HuH-7 (cell line): ENCODE measurements at regions not wholly inside any gene's neighbourhood (a gene's known extent, or its start where the extent isn't known, plus 50 kb on each side); places are given as distances from the start of the nearest gene placed in this dataset.

ENCODE experiments used
- DNase-seq: peaks from one replicate; pipeline ENCODE4 v3.0.0; 2011; ENCODE audit warnings: low spot score

GRCh38 chr2:181306785-181307184 lies 150.4 kb upstream of the ITGA4 start:
- DNase-seq = no peak

DNA sequence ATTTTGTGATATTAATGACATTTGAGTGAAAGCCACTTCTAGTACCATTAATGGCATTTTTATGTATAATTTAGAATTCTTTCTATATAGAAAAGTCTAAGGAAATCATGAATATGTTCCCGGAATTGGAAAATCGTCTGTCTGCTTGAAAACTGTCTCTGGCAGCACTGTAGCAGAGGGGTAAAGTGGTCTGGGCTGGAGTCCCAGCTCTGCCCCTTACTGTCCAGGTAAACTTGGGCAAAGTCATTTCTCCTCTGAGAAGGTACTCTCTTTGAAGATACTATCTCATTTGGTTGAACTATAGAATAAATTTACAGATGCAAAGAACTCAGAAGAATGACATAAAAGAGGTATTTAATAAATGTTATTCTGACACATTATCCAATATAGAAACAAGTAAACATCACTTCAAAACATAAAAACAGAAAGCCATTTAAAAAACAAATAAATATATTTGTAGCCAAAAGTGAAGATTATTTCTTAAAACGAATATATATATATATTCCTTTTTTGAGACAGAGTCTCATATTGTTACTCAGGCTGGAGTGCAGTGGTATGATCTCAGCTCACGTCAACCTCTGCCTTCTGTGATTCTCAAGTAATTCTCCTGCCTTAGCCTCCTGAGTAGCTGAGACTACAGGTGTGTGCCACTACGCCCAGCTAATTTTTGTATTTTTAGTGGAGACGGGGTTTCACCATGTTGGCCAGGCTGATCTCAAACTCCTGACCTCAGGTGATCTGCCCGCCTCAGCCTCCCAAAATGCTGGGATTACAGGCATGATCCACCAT lies 149.8 kb upstream of the ITGA4 start:
- DNase-seq = no peak

GRCh38 chr2:181308766-181309515 lies 148.2 kb upstream of the ITGA4 start:
- no peak for DNase-seq

- no peak for DNase-seq
Observed at GRCh38 chr2:181309586-181309985, 147.6 kb upstream of the ITGA4 start.

DNA sequence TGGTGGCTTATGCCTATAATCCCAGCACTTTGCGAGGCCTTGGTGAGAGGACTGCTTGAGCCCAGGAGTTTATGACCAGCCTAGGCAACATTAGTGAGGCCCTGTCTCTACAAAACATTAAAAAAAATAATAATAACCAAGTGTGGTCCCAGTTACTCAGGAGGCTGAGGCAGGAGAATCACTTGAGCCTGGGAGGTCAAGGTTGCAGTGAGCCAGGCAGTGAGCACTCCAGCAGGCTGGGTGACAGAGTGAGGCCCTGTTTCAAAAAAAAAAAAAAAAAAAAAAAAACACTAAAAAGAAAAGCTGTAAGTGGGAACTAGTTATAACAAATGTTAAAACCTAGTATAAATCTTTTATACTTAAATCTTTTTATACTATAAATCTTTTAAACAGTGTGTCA lies 146.2 kb upstream of the ITGA4 start:
- DNase-seq = no peak

GRCh38 chr2:181311837-181312236 lies 145.3 kb upstream of the ITGA4 start:
- no peak for DNase-seq

DNA sequence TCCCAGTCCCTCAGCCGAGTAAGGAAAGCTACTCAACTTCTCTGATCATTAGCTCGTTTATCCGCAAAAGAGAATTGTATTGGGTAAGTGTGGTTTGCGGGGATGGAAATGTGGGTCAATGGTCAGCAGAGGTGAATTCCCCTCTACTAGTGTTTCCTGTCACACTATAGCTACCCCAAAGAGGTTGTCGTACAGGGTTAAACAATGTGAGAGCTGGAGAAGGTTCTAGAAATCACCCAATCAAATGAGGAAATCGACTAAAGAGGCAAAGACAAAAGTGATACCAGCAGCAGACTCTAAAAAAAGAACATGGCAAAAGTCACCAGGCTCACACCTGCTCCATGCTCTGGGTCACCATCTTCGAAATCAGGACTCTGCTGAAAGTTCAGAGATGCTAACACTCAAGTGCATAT lies 144.7 kb upstream of the ITGA4 start:
- DNase-seq = no peak

- no peak for DNase-seq
Observed at GRCh38 chr2:181313845-181314244, 143.3 kb upstream of the ITGA4 start.

DNA sequence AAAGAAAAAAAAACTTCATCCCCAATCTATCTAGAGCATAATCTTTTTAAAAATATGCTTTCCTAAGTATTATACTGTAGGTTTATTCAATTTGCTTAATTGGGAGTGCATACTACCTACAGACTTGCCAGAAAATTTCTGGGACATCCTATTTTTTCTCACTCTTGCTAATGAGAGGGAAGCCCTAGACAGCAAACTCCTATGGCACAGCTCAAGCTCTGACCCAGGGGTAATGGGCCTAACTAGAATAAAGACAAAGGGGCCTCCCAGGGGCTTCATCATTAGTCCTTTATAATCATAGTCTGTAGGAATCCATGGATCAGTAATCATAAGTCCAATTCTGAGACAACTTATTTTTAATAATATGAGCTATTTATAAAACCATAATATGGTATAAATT lies 142.6 kb upstream of the ITGA4 start:
- DNase-seq = no peak

- no peak for DNase-seq
Observed at GRCh38 chr2:181317511-181317910, 139.7 kb upstream of the ITGA4 start.

DNA sequence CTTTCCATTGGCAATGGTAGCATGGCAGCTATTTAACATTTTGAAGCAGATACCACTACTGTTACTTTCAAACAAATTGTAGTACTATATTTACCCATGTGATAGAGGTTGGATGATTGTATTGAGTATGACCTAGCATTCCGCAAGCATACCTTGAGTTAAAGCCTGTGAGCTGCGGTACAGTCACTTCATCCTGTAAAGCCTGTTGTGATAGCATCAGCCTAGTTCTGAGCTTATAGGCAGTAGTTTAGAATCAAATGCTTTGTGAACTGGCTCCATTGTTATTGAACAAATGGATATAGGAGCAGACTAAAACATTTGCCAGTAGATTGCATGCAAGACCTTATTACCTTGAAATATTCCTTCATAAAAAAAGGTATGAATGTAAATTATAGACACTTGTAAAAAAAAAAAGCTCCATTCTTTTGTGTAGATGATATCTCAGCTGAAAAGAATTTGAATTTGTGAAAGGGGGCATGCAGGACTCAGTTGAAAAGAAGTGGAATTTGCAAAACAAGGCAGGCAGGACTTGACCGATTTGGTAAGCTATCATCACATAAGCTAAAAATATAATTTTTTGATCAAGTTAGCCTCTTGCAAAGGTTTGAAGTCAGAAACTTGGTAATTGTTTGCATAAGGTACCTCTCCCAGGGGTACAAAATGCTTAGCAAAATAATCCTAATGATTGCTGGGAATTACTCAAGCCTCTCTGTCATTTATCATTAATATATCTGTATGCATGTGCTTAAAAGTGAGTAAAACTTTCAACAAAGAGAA lies 138.5 kb upstream of the ITGA4 start:
- no peak for DNase-seq

- DNase-seq = no peak
Observed at GRCh38 chr2:181319286-181319685, 137.9 kb upstream of the ITGA4 start.

GRCh38 chr2:181320638-181321037 lies 136.5 kb upstream of the ITGA4 start:
- DNase-seq = no peak

GRCh38 chr2:181324912-181325311 lies 132.3 kb upstream of the ITGA4 start:
- no peak for DNase-seq

GRCh38 chr2:181326661-181327060 lies 130.5 kb upstream of the ITGA4 start:
- no peak for DNase-seq

- no peak for DNase-seq
Observed at GRCh38 chr2:181330286-181330685, 126.9 kb upstream of the ITGA4 start.

DNA sequence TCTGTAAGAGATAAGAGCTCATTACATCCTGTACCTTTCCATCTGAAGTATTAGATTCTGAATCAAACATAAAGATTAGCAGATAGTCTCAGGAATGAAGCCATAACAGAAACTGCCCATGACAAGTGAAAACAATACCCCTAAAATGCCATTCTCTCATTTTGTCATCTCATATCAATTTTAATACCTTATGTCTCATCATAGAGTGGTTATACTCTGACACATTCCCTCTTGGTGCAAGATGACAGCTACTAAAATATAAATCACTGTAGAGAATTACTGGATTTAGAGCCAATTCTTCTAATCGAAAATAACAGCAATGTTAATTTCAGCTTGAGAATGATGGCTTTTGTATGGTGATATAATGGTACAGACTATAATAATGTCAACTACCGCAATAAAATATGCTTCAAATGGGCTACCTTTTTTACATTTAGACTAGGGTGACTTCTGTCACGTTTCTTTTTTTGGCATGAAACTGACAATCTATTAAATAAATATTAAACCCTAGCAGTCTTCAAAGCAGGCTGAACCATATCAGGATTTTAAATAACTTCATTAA lies 125.1 kb upstream of the ITGA4 start:
- no peak for DNase-seq

GRCh38 chr2:181334158-181334826 lies 122.9 kb upstream of the ITGA4 start:
- no peak for DNase-seq

GRCh38 chr2:181340891-181341290 lies 116.3 kb upstream of the ITGA4 start:
- DNase-seq = no peak

DNA sequence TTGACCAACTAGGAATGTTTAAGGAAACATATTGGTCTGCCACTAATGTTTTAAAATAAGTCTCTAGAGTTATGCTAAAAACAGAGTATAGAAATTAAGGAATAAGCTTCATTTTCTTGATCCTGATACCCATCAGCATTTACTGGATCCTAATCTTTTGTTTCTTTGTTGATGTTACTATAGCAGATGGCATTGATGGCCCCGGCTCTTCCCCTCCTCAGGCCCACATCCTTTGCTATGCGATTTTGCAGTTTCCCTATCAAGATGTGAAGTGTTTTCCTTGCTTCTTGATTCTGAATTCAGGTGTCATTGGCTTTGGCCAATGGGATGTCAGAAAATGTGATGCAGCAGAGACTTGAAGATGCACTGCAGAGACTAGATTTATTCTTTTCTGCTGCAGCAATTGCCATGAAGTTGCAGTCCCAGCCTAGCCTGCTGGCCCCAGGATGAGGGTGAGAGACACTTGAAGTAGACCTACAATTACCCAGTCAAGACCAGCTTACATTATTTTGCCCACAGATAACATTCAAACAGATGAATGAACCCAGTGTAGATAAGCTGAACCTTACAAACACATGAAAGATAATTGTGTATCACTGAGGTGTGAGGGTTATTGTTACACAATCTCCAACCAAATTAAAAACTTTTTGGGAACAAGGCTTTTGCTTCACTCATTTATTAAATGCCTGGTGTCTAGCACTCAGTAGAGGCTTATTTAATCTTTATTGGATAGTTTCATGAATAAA lies 115.2 kb upstream of the ITGA4 start:
- DNase-seq = no peak
